ENCODE measurements at regions not wholly inside any gene's neighbourhood (a gene's known extent, or its start where the extent isn't known, plus 50 kb on each side); places are given as distances from the start of the nearest gene placed in this dataset.

- Histone ChIP-seq H3K4me2 (peak overlapping the region; percentile 8; the same call in 1 of the 3 replicates), H3K9me3 (no peaks in the 10 kb centered on the region), H3K27ac (peak overlapping the region; percentile 4 to 83; a peak in 4 of 6 replicates), H3K4me1 (peaks cover 36% of the 10 kb centered on the region), H3K4me3 (no peak overlapping the region)
- TF ChIP-seq HOXB13 (CRISPR knock-in tag; IDR thresholded peaks at IDR 0.05; ENCODE audit: low read depth) (no peak), NR3C1 (IDR thresholded peaks at IDR 0.05) (no peak), SMC3 (IDR thresholded peaks at IDR 0.05) (no peak), MAX (IDR thresholded peaks at IDR 0.05) (no peak), CTCF (IDR thresholded peaks at IDR 0.05) (no peak), PHF8 (IDR thresholded peaks at IDR 0.05; ENCODE audit: borderline replicate concordance, low read depth) (no peak), ESRRA (IDR thresholded peaks at IDR 0.05; ENCODE audit: borderline replicate concordance, low read length) (no peak)
- TF ChIP-seq, protein P1, sequence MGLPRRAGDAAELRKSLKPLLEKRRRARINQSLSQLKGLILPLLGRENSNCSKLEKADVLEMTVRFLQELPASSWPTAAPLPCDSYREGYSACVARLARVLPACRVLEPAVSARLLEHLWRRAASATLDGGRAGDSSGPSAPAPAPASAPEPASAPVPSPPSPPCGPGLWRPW (IDR thresholded peaks at IDR 0.05) = no peak
- TF ChIP-seq, protein P2, sequence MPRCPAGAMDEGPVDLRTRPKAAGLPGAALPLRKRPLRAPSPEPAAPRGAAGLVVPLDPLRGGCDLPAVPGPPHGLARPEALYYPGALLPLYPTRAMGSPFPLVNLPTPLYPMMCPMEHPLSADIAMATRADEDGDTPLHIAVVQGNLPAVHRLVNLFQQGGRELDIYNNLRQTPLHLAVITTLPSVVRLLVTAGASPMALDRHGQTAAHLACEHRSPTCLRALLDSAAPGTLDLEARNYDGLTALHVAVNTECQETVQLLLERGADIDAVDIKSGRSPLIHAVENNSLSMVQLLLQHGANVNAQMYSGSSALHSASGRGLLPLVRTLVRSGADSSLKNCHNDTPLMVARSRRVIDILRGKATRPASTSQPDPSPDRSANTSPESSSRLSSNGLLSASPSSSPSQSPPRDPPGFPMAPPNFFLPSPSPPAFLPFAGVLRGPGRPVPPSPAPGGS (IDR thresholded peaks at IDR 0.05) = no peak
- no peak for ATAC-seq
- WGBS (ENCODE audit: missing lambda C conversion rate) = 71% methylated on average over 3 of the region's 3 CpGs
- DNase-seq (ENCODE audit: low read depth in 1 of 2, low spot score in 1 of 2) = no peak
- ChIA-PET CTCF (interaction anchor here (0.6 kb wide), 1 partner anchor 143 kb away, joined by 4 read pairs; no protein-coding TSS in a partner anchor), POLR2A (no interaction called here)
- FAIRE-seq = no peak
Measured at GRCh38 chr5:67405755-67406154, 209.2 kb upstream of the CD180 start.

DNA sequence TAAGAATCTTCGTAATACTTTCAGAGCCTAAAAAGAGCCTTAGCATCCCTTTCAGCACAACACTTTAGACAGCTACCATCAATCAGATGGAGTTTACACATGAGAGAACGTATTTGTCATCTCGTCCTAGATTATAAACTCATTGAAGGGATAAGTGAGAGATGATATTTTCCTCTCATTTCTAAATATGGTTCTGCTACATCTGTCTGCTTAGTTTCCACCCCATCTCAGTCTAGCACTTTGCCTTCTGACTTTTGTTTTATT, 208.4 kb upstream of the CD180 start:
- Histone ChIP-seq H3K4me2 (peak overlapping the region; percentile 72), H3K9me3 (no peaks in the 10 kb centered on the region), H3K4me1 (peaks cover 36% of the 10 kb centered on the region), H3K27ac (peak overlapping the region; percentile 81 to 83), H3K4me3 (no peak overlapping the region)
- FAIRE-seq (no peak), DNase-seq (ENCODE audit: low read depth in 1 of 2, low spot score in 1 of 2) (peak in 1 of 2 experiments; percentile 8), ATAC-seq (no peak; a peak in 1 of 6 replicates)
- ChIA-PET POLR2A (no interaction called here), CTCF (interaction anchor here (1.0 kb wide), 1 partner anchor 133 kb away, joined by 3 read pairs; no protein-coding TSS in a partner anchor)
- 16% methylated on average over 3 of the region's 3 CpGs for WGBS (ENCODE audit: missing lambda C conversion rate)
- TF ChIP-seq CTCF (IDR thresholded peaks at IDR 0.05) = no peak
- TF ChIP-seq, protein P3, sequence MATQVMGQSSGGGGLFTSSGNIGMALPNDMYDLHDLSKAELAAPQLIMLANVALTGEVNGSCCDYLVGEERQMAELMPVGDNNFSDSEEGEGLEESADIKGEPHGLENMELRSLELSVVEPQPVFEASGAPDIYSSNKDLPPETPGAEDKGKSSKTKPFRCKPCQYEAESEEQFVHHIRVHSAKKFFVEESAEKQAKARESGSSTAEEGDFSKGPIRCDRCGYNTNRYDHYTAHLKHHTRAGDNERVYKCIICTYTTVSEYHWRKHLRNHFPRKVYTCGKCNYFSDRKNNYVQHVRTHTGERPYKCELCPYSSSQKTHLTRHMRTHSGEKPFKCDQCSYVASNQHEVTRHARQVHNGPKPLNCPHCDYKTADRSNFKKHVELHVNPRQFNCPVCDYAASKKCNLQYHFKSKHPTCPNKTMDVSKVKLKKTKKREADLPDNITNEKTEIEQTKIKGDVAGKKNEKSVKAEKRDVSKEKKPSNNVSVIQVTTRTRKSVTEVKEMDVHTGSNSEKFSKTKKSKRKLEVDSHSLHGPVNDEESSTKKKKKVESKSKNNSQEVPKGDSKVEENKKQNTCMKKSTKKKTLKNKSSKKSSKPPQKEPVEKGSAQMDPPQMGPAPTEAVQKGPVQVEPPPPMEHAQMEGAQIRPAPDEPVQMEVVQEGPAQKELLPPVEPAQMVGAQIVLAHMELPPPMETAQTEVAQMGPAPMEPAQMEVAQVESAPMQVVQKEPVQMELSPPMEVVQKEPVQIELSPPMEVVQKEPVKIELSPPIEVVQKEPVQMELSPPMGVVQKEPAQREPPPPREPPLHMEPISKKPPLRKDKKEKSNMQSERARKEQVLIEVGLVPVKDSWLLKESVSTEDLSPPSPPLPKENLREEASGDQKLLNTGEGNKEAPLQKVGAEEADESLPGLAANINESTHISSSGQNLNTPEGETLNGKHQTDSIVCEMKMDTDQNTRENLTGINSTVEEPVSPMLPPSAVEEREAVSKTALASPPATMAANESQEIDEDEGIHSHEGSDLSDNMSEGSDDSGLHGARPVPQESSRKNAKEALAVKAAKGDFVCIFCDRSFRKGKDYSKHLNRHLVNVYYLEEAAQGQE (IDR thresholded peaks at IDR 0.05) = 0 out of 2 replicates have a peak, but pooled peaks have one; percentile 23
